Parathyroid adenoma (tissue), 2 donors: ENCODE measurements at regions not wholly inside any gene's neighbourhood (a gene's known extent, or its start where the extent isn't known, plus 50 kb on each side); places are given as distances from the start of the nearest gene placed in this dataset.

Experiments
- H2AFZ ChIP-seq: fragments of 300-600 bp; sonication (generic); one replicate; pipeline ENCODE4 v1.7.0; 2017; ENCODE audit warnings: antibody characterized with exemption, mild to moderate bottlenecking
- H3K27ac ChIP-seq: fragments of 300-600 bp; sonication (generic); one replicate; pipeline ENCODE4 v1.7.0; 2017
- H3K27me3 ChIP-seq: fragments of 300-600 bp; sonication (generic); one replicate; pipeline ENCODE4 v1.7.0; 2017; ENCODE audit warnings: low read length; ENCODE audit not compliant: control insufficient read depth, insufficient read depth
- H3K36me3 ChIP-seq: fragments of 300-600 bp; sonication (generic); one replicate; pipeline ENCODE4 v1.7.0; 2017; ENCODE audit warnings: low read length; ENCODE audit not compliant: control insufficient read depth, insufficient read depth
- H3K4me1 ChIP-seq: fragments of 300-600 bp; sonication (generic); one replicate; pipeline ENCODE4 v1.7.0; 2017; ENCODE audit warnings: control low read depth
- H3K4me2 ChIP-seq: fragments of 300-600 bp; sonication (generic); one replicate; pipeline ENCODE4 v1.7.0; 2017; ENCODE audit warnings: low read length
- H3K4me3 ChIP-seq: fragments of 300-600 bp; sonication (generic); one replicate; pipeline ENCODE4 v1.7.0; 2017; ENCODE audit warnings: low read depth, low read length
- H3K79me2 ChIP-seq: fragments of 300-600 bp; sonication (generic); one replicate; pipeline ENCODE4 v1.7.0; 2017; ENCODE audit warnings: control low read depth
- H3K9ac ChIP-seq: fragments of 300-600 bp; sonication (generic); one replicate; pipeline ENCODE4 v1.7.0; 2017; ENCODE audit warnings: mild to moderate bottlenecking
- H3K9me3 ChIP-seq: fragments of 300-600 bp; sonication (generic); one replicate; pipeline ENCODE4 v1.7.0; 2017; ENCODE audit warnings: low read length; ENCODE audit not compliant: control insufficient read depth
- CTCF ChIP-seq: fragments of 300-600 bp; sonication (generic); IDR thresholded peaks from one replicate; pipeline ENCODE4 v1.7.0; 2017; ENCODE audit warnings: antibody characterized with exemption, mild to moderate bottlenecking
- donor health status: primary hyperparathyroidism.

DNA sequence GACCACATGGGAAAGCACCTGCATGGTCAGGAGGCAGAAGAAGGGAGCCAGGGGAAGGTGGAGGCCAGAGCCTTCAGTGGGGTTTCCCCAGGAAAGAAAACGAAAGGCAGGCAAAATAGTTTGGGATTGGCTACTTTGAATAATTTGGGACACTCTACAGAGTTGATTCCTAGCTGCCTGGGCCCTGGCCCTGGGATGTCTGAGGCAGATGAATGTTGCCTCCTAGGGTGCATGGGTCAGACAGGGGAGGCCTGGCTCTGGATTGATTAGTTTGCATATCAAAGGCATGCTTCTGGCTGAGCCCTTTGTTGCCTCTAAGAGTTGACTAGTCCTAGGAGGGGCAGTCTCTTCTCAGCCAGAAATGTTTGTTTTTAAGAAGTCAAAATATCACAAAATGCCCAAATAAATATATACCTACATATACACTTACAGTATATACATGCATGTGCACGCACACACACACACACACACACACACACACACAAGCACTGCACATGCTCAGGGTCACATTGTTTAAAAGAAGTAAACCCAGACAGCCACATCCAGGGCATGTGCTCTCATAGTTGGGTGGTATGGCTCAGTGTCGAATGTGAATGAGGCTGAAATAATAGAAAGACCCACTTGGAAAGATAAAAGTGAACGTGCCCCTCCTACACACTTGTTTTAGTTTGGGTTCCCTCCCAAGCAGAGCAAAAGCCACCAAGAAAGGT, 184.2 kb downstream of the GPAM start:
- Histone ChIP-seq H3K9ac (no peak overlapping the region), H3K27me3 (no peaks in the 10 kb centered on the region), H3K27ac (no peak overlapping the region), H3K4me2 (no peak overlapping the region), H2AFZ (no peak overlapping the region), H3K4me1 (no peaks in the 10 kb centered on the region), H3K79me2 (no peaks in the 10 kb centered on the region), H3K9me3 (no peaks in the 10 kb centered on the region), H3K36me3 (no peaks in the 10 kb centered on the region), H3K4me3 (no peak overlapping the region)
- TF ChIP-seq CTCF, result no peak

- no peak overlapping the region for H3K9ac ChIP-seq
- H3K4me1 ChIP-seq, result no peaks in the 10 kb centered on the region
- no peak for TF ChIP-seq CTCF
- H3K27me3 ChIP-seq, result no peaks in the 10 kb centered on the region
- H3K4me2 ChIP-seq, result no peak overlapping the region
- no peak overlapping the region for H3K27ac ChIP-seq
- no peaks in the 10 kb centered on the region for H3K36me3 ChIP-seq
- H3K4me3 ChIP-seq, result no peak overlapping the region
- no peaks in the 10 kb centered on the region for H3K79me2 ChIP-seq
- H3K9me3 ChIP-seq, result no peaks in the 10 kb centered on the region
- no peak overlapping the region for H2AFZ ChIP-seq
Observed at GRCh38 chr10:111999915-112000302, 183.7 kb downstream of the GPAM start.

DNA sequence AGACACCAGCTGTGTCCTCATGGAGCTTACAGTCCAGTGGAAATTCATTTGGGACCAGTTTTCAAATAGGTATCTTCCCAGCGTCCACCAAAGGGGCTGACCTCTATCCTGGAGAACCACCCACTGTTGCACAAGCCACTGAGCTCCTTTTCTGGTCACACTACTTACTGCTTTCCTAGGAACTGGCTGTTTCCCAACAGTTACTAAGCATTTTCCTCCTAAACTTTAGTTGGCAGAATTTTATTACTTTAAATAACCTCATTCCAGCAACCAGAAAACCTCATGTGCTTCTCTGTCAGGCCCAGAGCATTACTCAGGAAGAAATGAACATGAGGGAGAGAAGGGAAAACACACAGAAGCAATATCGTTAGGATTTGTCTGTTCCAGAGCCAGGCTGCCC, 183.1 kb downstream of the GPAM start:
- Histone ChIP-seq H3K9me3 (no peaks in the 10 kb centered on the region), H3K27me3 (no peaks in the 10 kb centered on the region)
- TF ChIP-seq CTCF, result no peak

GRCh38 chr10:112002206-112002605, 181.4 kb downstream of the GPAM start:
- TF ChIP-seq CTCF, result no peak
- Histone ChIP-seq H3K9ac (no peak overlapping the region), H3K27me3 (no peaks in the 10 kb centered on the region), H3K4me1 (no peaks in the 10 kb centered on the region), H3K4me3 (no peak overlapping the region), H3K4me2 (no peak overlapping the region), H3K36me3 (no peaks in the 10 kb centered on the region), H3K27ac (no peak overlapping the region), H3K9me3 (no peaks in the 10 kb centered on the region), H3K79me2 (no peaks in the 10 kb centered on the region), H2AFZ (no peak overlapping the region)

More for the DNA sequence above, 183.1 kb downstream of the GPAM start:
- no peaks in the 10 kb centered on the region for H3K4me1 ChIP-seq
- no peak overlapping the region for H3K4me3 ChIP-seq
- no peak overlapping the region for H2AFZ ChIP-seq
- H3K9ac ChIP-seq, result no peak overlapping the region
- H3K4me2 ChIP-seq, result no peak overlapping the region
- H3K36me3 ChIP-seq, result no peaks in the 10 kb centered on the region
- no peak overlapping the region for H3K27ac ChIP-seq
- H3K79me2 ChIP-seq, result no peaks in the 10 kb centered on the region

DNA sequence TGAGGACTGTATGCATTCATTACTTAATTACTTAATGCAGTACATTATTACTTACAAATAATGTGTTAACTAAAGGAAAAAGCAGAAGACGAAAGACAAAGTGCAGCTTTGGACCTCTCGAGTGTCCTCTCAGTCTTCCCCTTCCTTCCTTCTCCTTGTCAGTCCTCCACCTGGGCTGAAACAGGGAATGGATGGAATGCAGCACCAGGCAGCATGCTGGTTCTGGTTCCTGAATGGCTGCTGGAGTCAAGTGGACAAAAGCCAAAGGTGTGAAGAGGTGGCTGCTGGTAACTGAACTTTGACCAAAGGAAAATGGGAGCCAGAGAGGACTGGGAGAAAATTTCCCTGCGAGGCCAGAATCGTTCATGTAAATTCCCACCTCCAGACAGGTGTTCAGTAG, 179.5 kb downstream of the GPAM start:
- Histone ChIP-seq H3K79me2 (no peaks in the 10 kb centered on the region), H3K4me1 (no peaks in the 10 kb centered on the region)

More for the DNA sequence above, 179.5 kb downstream of the GPAM start:
- Histone ChIP-seq H3K9ac (no peak overlapping the region), H3K4me2 (no peak overlapping the region), H2AFZ (no peak overlapping the region), H3K27ac (no peak overlapping the region), H3K9me3 (no peaks in the 10 kb centered on the region), H3K36me3 (no peaks in the 10 kb centered on the region), H3K27me3 (no peaks in the 10 kb centered on the region), H3K4me3 (no peak overlapping the region)
- no peak for TF ChIP-seq CTCF
